Vagina (tissue), 2 donors: ENCODE measurements at regions not wholly inside any gene's neighbourhood (a gene's known extent, or its start where the extent isn't known, plus 50 kb on each side); places are given as distances from the start of the nearest gene placed in this dataset.

Source experiments
- DNase-seq, 2 donors: peaks; one replicate each; pipeline ENCODE4 v3.0.0-alpha.2; 2017; ENCODE audit errors: extremely low spot score in 2 of 2
- H3K27ac ChIP-seq: fragments of 200-600 bp; sonication (generic); one replicate; pipeline ENCODE4 v1.5.1; 2019
- H3K27me3 ChIP-seq: fragments of 200-600 bp; sonication (generic); one replicate; pipeline ENCODE4 v1.5.1; 2019
- H3K36me3 ChIP-seq, 2 donors: fragments of 200-600 bp; sonication (generic); one replicate each; pipeline ENCODE4 v1.5.1; 2017 to 2019
- H3K4me1 ChIP-seq: fragments of 200-600 bp; sonication (generic); one replicate; pipeline ENCODE4 v1.5.1; 2019
- H3K4me3 ChIP-seq, 2 donors: fragments of 200-600 bp; sonication (generic); 1 replicate in 1 of 2; 2 replicates in 1 of 2; pipeline ENCODE4 v1.5.1; 2016 to 2019
- H3K9me3 ChIP-seq: fragments of 200-600 bp; sonication (generic); one replicate; pipeline ENCODE4 v1.5.1; 2019
- POLR2A ChIP-seq, 2 donors: fragments of 450-650 bp; IDR thresholded peaks; one replicate each; pipeline ENCODE4 v1.6.1; 2017; ENCODE audit warnings: antibody characterized with exemption in 2 of 2, mild to moderate bottlenecking in 2 of 2, moderate library complexity in 2 of 2
- POLR2AphosphoS5 ChIP-seq, 2 donors: sonication (generic); formaldehyde crosslinking; IDR thresholded peaks; one replicate each; pipeline ENCODE4 v1.9.0; 2017; ENCODE audit warnings: antibody characterized with exemption in 2 of 2, mild to moderate bottlenecking in 2 of 2, low read depth in 1 of 2; ENCODE audit not compliant: insufficient read depth in 1 of 2
- intact Hi-C: fragments of 100-400 bp; cut with DNase I; formaldehyde crosslinking; loops from one replicate; pipeline ENCODE4 v1.15.1; 2023
- TF ChIP-seq, protein P1 (sequence below), 3 experiments: fragments of 450-650 bp in 2 of 3; fragments of 200-600 bp in 1 of 3; sonication (generic) in 1 of 3; IDR thresholded peaks; one replicate each; pipeline ENCODE4 v1.5.1; 2017 to 2019; ENCODE audit warnings: antibody characterized with exemption in 3 of 3, mild to moderate bottlenecking in 2 of 3, moderate library complexity in 2 of 3

DNA sequence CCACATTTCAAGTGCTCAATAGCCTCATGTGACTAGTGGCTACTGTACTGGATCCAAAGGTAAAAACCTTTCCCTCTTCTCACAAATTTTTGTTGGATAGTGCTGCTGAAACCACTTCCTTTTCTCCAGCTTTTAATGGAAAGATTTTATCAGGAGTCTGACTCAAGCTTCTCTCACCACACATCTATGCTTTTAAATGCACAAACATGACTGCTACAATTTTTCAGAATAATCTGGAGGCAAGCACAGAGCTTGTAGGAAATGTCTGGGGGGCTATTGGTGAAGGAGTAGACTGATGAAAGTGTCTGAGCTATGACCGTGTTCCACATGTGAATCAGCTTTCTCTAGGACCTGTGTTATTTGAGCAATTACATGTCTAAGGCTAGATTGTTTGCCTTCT lies 101.1 kb upstream of the FAT3 start:
- H3K4me1 ChIP-seq: no peaks in the 10 kb centered on the region
- H3K27me3 ChIP-seq: no peaks in the 10 kb centered on the region
- no peaks in the 10 kb centered on the region for H3K9me3 ChIP-seq
- no peak for DNase-seq
- TF ChIP-seq POLR2AphosphoS5 (IDR thresholded peaks at IDR 0.05; ENCODE audit: insufficient read depth in 1 of 2, low read depth in 1 of 2): no peak
- TF ChIP-seq POLR2A (IDR thresholded peaks at IDR 0.05): no peak
- TF ChIP-seq, protein P1, sequence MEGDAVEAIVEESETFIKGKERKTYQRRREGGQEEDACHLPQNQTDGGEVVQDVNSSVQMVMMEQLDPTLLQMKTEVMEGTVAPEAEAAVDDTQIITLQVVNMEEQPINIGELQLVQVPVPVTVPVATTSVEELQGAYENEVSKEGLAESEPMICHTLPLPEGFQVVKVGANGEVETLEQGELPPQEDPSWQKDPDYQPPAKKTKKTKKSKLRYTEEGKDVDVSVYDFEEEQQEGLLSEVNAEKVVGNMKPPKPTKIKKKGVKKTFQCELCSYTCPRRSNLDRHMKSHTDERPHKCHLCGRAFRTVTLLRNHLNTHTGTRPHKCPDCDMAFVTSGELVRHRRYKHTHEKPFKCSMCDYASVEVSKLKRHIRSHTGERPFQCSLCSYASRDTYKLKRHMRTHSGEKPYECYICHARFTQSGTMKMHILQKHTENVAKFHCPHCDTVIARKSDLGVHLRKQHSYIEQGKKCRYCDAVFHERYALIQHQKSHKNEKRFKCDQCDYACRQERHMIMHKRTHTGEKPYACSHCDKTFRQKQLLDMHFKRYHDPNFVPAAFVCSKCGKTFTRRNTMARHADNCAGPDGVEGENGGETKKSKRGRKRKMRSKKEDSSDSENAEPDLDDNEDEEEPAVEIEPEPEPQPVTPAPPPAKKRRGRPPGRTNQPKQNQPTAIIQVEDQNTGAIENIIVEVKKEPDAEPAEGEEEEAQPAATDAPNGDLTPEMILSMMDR (IDR thresholded peaks at IDR 0.05): no peak
- no peak overlapping the region for H3K4me3 ChIP-seq
- no peaks in the 10 kb centered on the region for H3K36me3 ChIP-seq
- H3K27ac ChIP-seq: no peak overlapping the region
- intact Hi-C loops: no loop called here

DNA sequence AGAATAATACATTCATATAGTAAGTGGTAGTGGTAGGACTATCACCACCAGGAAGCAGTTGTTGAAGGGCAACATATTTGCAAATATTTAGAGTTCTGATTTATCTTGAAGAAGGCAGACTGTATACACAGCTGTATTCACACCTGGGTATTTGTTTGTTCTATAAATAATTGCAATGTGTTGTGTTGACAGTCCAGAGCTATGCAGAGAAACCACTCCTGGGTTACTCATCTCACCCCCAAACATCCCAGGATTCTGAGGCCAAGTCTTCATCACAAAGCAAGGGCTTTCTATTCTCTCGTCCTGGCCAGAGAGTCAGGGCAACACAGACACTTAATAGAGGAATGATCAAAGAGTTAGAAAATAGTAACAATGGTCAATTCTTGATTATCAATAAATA lies 102.1 kb upstream of the FAT3 start:
- H3K9me3 ChIP-seq: no peaks in the 10 kb centered on the region
- H3K4me1 ChIP-seq: no peaks in the 10 kb centered on the region
- TF ChIP-seq, protein P1 (IDR thresholded peaks at IDR 0.05): no peak
- no peak for TF ChIP-seq POLR2AphosphoS5 (IDR thresholded peaks at IDR 0.05; ENCODE audit: insufficient read depth in 1 of 2, low read depth in 1 of 2)
- no peak for TF ChIP-seq POLR2A (IDR thresholded peaks at IDR 0.05)
- H3K4me3 ChIP-seq: no peak overlapping the region
- no peak overlapping the region for H3K27ac ChIP-seq
- DNase-seq: no peak
- H3K27me3 ChIP-seq: no peaks in the 10 kb centered on the region
- no peaks in the 10 kb centered on the region for H3K36me3 ChIP-seq
- intact Hi-C loops: no loop called here

DNA sequence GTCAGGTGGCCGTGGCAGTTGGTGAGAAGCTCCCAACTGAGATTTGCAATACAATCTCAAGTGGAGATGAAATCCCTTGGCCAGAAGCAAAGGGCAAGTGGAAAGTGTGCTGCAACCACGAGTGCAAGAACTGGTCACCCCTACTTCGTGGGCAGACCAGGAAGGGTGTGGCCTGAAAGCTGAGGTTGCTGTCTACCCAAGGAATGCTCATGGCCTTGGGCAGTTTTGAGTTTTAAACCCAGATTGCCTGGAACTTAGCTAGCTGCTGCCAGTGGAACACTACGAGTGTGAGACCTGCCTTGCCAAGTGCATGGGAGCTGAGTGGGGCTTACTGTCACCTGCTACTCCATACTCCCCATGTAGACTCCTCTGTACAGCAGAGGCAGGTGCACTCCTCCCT lies 113.3 kb upstream of the FAT3 start:
- Histone ChIP-seq H3K9me3 (peaks cover 4% of the 10 kb centered on the region), H3K27me3 (no peaks in the 10 kb centered on the region), H3K27ac (no peak overlapping the region), H3K4me3 (no peak overlapping the region), H3K36me3 (no peaks in the 10 kb centered on the region), H3K4me1 (no peaks in the 10 kb centered on the region)
- TF ChIP-seq, protein P1 (IDR thresholded peaks at IDR 0.05): no peak
- TF ChIP-seq POLR2A (IDR thresholded peaks at IDR 0.05) (no peak), POLR2AphosphoS5 (IDR thresholded peaks at IDR 0.05; ENCODE audit: insufficient read depth in 1 of 2, low read depth in 1 of 2) (no peak)
- DNase-seq: no peak
- intact Hi-C loops: no loop called here

DNA sequence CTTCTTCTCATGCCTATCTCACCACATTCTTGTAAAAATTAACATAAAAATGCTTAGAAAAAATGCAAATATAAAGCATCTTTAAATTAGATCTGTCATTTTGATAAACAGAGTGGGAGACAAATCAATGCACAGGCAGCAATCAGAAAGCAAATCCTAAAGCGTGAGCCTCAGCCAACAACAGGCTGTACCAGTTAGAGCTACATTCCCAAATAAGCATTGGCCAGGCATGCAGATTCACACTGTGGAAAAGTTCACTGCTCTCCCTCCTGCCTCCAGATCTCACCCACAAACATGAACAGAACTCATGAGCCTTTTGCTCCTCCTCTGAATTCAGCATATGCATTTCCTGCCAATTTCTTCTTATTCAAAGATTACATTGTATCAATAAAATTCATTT lies 115.2 kb upstream of the FAT3 start:
- intact Hi-C loops: no loop called here
- TF ChIP-seq, protein P1 (IDR thresholded peaks at IDR 0.05): no peak
- TF ChIP-seq POLR2A (IDR thresholded peaks at IDR 0.05) (no peak), POLR2AphosphoS5 (IDR thresholded peaks at IDR 0.05; ENCODE audit: insufficient read depth in 1 of 2, low read depth in 1 of 2) (no peak)

DNA sequence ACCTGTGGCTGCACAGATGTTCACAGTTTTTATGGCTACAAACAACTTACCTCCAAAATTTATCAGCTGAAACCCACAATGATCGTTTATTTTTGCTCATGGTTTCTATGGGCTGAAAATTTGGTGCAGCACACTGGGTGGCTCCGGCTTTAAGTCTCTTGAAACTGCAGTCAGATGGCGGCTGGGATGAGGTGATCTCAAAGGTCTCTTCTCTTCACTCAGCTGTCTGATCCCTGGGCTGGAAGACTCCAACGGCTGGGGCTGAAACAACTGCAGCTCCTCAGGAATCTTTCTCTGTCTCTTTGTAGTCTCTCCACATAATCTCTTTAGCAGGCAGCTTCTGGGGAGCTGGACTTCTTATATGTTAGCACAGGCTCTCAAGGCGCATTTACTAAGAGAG lies 117.3 kb upstream of the FAT3 start:
- TF ChIP-seq POLR2AphosphoS5 (IDR thresholded peaks at IDR 0.05; ENCODE audit: insufficient read depth in 1 of 2, low read depth in 1 of 2) (no peak), POLR2A (IDR thresholded peaks at IDR 0.05) (no peak)
- TF ChIP-seq, protein P1 (IDR thresholded peaks at IDR 0.05): no peak
- intact Hi-C loops: no loop called here
- H3K36me3 ChIP-seq: no peaks in the 10 kb centered on the region
- H3K9me3 ChIP-seq: no peaks in the 10 kb centered on the region
- no peak overlapping the region for H3K27ac ChIP-seq
- H3K4me1 ChIP-seq: no peaks in the 10 kb centered on the region
- no peaks in the 10 kb centered on the region for H3K27me3 ChIP-seq
- H3K4me3 ChIP-seq: no peak overlapping the region
- DNase-seq: no peak

More for the DNA sequence above, 115.2 kb upstream of the FAT3 start:
- DNase-seq: no peak
- no peak overlapping the region for H3K27ac ChIP-seq
- H3K27me3 ChIP-seq: no peaks in the 10 kb centered on the region
- H3K4me1 ChIP-seq: no peaks in the 10 kb centered on the region
- H3K36me3 ChIP-seq: no peaks in the 10 kb centered on the region
- no peak overlapping the region for H3K4me3 ChIP-seq
- H3K9me3 ChIP-seq: peaks cover 4% of the 10 kb centered on the region
